ENCODE measurements at regions not wholly inside any gene's neighbourhood (a gene's known extent, or its start where the extent isn't known, plus 50 kb on each side); places are given as distances from the start of the nearest gene placed in this dataset.

DNA sequence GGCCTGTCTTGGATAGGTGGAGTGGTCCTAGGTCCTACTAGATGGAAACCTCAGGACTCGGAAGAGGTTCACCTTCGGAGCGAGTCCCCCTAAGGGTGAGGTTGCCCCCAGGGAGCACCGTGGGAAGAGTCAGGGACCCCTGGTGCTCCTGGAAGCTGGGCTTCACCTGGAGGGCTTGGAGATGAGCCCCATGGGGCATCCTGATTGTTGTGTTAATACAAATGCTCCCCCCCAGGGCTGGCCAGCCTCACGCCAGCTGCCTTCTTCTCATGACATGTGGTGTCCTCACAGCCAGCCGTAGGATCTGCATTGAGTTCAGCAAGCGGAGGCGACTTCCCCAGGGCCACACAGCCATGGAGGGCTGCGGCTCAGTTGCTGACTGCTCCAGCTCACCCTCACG, 1487.5 kb downstream of the BRD1 start:
- Histone ChIP-seq H3K4me3 (ENCODE audit: insufficient read depth, low read depth, low read length) (no peak overlapping the region), H3K9me3 (ENCODE audit: control insufficient read depth, insufficient read depth, low read length) (peaks cover 73% of the 10 kb centered on the region), H2AFZ (replicated peaks; ENCODE audit: low read length, poor library complexity) (no peak overlapping the region), H3K18ac (ENCODE audit: low read depth, low read length) (no peak overlapping the region), H4K91ac (ENCODE audit: insufficient read depth, low read depth, low read length) (no peak overlapping the region), H3K4ac (ENCODE audit: low read depth, low read length) (no peak overlapping the region), H3K14ac (replicated peaks; ENCODE audit: low read depth, low read length) (no peak overlapping the region), H2AK9ac (replicated peaks; ENCODE audit: low read depth, low read length, poor library complexity) (no peak overlapping the region), H3K4me1 (ENCODE audit: control insufficient read depth, insufficient read depth, low read length) (no peaks in the 10 kb centered on the region), H4K8ac (ENCODE audit: low read depth in 2 of 2, low read length in 2 of 2) (no peak overlapping the region), H2BK120ac (ENCODE audit: low read depth, low read length) (no peak overlapping the region), H2AK5ac (ENCODE audit: low read depth, low read length) (no peak overlapping the region), H3K27ac (ENCODE audit: insufficient read depth, low read length) (no peak overlapping the region), H4K5ac (ENCODE audit: low read depth, low read length) (no peak overlapping the region), H2BK15ac (ENCODE audit: low read depth, low read length) (no peak overlapping the region), H3K9me1 (ENCODE audit: insufficient read depth, low read length) (no peaks in the 10 kb centered on the region), H2BK5ac (ENCODE audit: low read depth, low read length, poor library complexity, severe bottlenecking) (no peak overlapping the region), H3K23ac (ENCODE audit: low read depth, low read length) (no peak overlapping the region), H4K20me1 (ENCODE audit: insufficient read depth, low read length) (no peaks in the 10 kb centered on the region), H3K56ac (ENCODE audit: extremely low read depth, insufficient read depth, low read length) (no peak overlapping the region), H3K36me3 (ENCODE audit: control insufficient read depth, insufficient read depth, low read length) (no peaks in the 10 kb centered on the region), H3K9ac (ENCODE audit: low read depth, low read length) (no peak overlapping the region), H3K4me2 (ENCODE audit: low read depth, low read length) (no peak overlapping the region), H3K27me3 (ENCODE audit: control insufficient read depth, insufficient read depth, low read length) (no peaks in the 10 kb centered on the region), H3K79me1 (ENCODE audit: low read depth in 1 of 2, low read length in 2 of 2) (no peaks in the 10 kb centered on the region), H2BK20ac (ENCODE audit: low read depth, low read length) (no peak overlapping the region)
- in situ Hi-C loops (cut with MboI; ENCODE audit: low sequenced_read_pairs) (no loop called here), dilution Hi-C loops (cut with HindIII; ENCODE audit: low sequenced_read_pairs, unreplicated experiment) (no loop called here), intact Hi-C loops (cut with micrococcal nuclease) (no loop called here)
- TF ChIP-seq MAFK (IDR thresholded peaks at IDR 0.05; ENCODE audit: low read depth, low read length) = no peak
- no peak for TF ChIP-seq SMC3 (IDR thresholded peaks at IDR 0.05; ENCODE audit: low read depth, low read length)
- no peak for TF ChIP-seq BHLHE40 (IDR thresholded peaks at IDR 0.05; ENCODE audit: low read depth, low read length)
- TF ChIP-seq, protein P1, sequence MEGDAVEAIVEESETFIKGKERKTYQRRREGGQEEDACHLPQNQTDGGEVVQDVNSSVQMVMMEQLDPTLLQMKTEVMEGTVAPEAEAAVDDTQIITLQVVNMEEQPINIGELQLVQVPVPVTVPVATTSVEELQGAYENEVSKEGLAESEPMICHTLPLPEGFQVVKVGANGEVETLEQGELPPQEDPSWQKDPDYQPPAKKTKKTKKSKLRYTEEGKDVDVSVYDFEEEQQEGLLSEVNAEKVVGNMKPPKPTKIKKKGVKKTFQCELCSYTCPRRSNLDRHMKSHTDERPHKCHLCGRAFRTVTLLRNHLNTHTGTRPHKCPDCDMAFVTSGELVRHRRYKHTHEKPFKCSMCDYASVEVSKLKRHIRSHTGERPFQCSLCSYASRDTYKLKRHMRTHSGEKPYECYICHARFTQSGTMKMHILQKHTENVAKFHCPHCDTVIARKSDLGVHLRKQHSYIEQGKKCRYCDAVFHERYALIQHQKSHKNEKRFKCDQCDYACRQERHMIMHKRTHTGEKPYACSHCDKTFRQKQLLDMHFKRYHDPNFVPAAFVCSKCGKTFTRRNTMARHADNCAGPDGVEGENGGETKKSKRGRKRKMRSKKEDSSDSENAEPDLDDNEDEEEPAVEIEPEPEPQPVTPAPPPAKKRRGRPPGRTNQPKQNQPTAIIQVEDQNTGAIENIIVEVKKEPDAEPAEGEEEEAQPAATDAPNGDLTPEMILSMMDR (conservative IDR thresholded peaks at IDR 0.05; ENCODE audit: low read depth, low read length) = no peak
- TF ChIP-seq, protein P2, sequence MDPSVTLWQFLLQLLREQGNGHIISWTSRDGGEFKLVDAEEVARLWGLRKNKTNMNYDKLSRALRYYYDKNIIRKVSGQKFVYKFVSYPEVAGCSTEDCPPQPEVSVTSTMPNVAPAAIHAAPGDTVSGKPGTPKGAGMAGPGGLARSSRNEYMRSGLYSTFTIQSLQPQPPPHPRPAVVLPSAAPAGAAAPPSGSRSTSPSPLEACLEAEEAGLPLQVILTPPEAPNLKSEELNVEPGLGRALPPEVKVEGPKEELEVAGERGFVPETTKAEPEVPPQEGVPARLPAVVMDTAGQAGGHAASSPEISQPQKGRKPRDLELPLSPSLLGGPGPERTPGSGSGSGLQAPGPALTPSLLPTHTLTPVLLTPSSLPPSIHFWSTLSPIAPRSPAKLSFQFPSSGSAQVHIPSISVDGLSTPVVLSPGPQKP (IDR thresholded peaks at IDR 0.05; ENCODE audit: borderline replicate concordance, low read depth, low read length) = no peak
- no peak for TF ChIP-seq NFE2L2 (IDR thresholded peaks at IDR 0.05; ENCODE audit: low read depth, low read length)
- TF ChIP-seq CEBPB (IDR thresholded peaks at IDR 0.05; ENCODE audit: low read depth, low read length) = no peak
- no peak for TF ChIP-seq MXI1 (IDR thresholded peaks at IDR 0.05; ENCODE audit: borderline replicate concordance, low read depth, low read length)
- no peak for TF ChIP-seq POLR2A (IDR thresholded peaks at IDR 0.05; ENCODE audit: low read depth, low read length)
- no peak for TF ChIP-seq RAD21 (IDR thresholded peaks at IDR 0.05; ENCODE audit: low read length)
- no peak for TF ChIP-seq MAZ (IDR thresholded peaks at IDR 0.05; ENCODE audit: borderline replicate concordance, low read depth, low read length)
- ATAC-seq (ENCODE audit: low read depth) = no peak
- ChIA-PET CTCF (no interaction called here), POLR2A (ENCODE audit: unreplicated experiment) (no interaction called here)
- BruUV-seq (replicated peaks) = no TSS peak
- no peak for DNase-seq
- 85% methylated on average over 3 of the region's 10 CpGs; no CpG with 5 or more reads in 1 of the 2 experiments for WGBS, 2 experiments (ENCODE audit: extremely low coverage in 2 of 2, insufficient read length in 1 of 2)

Measured in IMR-90 (cell line).